Retinal pigment epithelial cell (primary cell): ENCODE measurements at regions not wholly inside any gene's neighbourhood (a gene's known extent, or its start where the extent isn't known, plus 50 kb on each side); places are given as distances from the start of the nearest gene placed in this dataset.

ENCODE experiments used
- DNase-seq: peaks from one replicate; pipeline ENCODE4 v3.0.0-alpha.2; 2010; ENCODE audit warnings: low read depth
- H3K4me3 ChIP-seq: 2 replicates; pipeline ENCODE4 v1.5.1; 2011; ENCODE audit warnings: mild to moderate bottlenecking, low read length, control low read depth, moderate library complexity
- TF ChIP-seq, protein P1 (sequence below): conservative IDR thresholded peaks from 2 replicates; pipeline ENCODE4 v1.5.1; 2011; ENCODE audit warnings: low read depth, low read length, control low read depth, inconsistent platforms

DNA sequence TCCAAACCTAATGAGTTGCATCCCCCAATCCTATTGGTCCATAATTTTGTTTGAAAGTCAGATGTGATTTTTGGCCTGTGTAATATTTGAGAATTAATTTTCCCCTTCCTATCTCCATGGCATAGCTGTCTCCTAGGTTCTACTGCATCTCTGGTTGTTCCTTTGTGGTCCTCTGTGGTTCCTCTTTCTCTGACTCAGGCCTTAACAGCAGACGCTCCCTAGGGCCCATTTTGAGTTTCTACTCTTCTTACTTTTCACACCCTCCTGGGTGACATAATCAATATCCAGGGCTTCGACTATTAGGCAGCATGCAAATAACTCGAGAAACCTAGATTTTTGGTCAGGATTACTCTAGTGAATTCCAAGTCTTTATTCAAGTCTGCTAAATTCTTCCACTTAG lies 160.7 kb downstream of the RFC3 start:
- no peak overlapping the region for H3K4me3 ChIP-seq
- DNase-seq = no peak
- TF ChIP-seq, protein P1, sequence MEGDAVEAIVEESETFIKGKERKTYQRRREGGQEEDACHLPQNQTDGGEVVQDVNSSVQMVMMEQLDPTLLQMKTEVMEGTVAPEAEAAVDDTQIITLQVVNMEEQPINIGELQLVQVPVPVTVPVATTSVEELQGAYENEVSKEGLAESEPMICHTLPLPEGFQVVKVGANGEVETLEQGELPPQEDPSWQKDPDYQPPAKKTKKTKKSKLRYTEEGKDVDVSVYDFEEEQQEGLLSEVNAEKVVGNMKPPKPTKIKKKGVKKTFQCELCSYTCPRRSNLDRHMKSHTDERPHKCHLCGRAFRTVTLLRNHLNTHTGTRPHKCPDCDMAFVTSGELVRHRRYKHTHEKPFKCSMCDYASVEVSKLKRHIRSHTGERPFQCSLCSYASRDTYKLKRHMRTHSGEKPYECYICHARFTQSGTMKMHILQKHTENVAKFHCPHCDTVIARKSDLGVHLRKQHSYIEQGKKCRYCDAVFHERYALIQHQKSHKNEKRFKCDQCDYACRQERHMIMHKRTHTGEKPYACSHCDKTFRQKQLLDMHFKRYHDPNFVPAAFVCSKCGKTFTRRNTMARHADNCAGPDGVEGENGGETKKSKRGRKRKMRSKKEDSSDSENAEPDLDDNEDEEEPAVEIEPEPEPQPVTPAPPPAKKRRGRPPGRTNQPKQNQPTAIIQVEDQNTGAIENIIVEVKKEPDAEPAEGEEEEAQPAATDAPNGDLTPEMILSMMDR = no peak

DNA sequence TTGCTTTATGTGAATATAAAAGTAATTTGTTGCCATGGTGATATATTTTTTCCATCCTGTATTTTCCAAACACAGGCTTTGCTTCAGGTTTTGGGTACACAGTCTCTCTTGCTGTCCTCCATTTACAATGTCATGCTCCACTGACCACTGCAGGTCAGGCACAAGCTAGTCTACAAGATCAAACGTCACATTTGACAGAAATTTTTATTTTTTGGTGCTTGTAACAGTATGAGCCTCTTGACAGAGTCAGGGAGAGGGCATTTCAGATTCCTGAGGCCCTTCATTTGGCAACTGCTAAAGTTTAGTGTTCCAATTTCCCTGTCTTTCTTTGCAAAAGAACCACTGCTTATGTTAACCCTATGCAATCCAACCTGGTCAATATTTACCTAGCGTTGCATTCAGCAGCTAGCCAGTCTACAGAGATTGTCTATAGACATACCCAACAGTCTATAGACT lies 175.0 kb downstream of the RFC3 start:
- no peak overlapping the region for H3K4me3 ChIP-seq
- TF ChIP-seq, protein P1 = no peak
- DNase-seq = no peak

GRCh38 chr13:33994198-33994597 lies 176.2 kb downstream of the RFC3 start:
- DNase-seq = no peak
- TF ChIP-seq, protein P1 = no peak
- H3K4me3 ChIP-seq = no peak overlapping the region

DNA sequence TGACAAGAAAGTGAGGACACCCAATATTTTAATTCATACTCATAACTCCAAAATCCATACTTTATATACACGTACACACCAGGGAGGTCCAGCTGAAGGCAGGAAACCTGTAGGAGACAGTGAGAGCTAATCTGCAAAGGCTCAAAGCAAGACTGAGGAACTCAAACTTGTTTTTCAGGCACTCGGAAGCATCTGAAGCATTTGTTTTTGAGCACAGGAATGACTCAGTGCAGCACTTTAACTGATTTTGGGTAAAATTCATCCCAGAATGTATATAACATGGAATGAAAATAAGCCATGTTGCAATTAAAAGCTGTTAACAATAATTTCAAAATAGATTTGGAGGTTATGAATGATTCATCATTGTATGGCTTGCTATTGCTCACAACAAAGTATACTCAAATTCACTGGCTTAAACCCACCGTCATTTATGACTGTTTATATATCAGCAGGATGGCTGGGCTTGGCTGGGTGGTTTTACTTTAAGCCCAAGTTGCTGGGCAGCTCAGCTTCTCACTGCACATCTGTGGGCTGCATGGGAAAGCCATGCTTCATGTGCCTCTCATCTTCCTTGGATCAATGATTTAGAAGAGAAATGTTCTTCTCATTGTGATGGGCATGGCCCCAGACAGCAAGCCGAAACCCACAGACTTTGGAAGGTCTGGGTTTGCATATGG lies 177.0 kb downstream of the RFC3 start:
- no peak for DNase-seq
- H3K4me3 ChIP-seq = no peak overlapping the region
- TF ChIP-seq, protein P1 = no peak

DNA sequence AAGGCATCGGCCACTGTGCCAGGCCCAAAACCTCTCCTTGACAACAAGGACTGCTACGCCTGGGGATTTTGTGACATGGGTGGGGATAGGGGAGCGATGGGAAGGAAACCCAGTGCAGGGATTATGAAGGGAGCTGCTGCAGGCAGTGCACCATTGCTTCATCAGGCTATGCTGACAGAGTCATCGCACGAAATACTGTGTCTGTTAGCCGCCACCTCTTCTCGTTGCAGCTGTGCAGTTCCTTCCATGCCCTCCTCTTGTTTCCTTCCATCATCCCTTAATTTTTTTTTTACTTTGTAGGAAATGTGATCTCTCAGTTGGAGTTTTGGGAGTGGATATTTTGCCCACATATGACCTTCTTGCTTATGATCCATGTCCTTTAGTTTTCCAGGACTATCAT lies 178.7 kb downstream of the RFC3 start:
- H3K4me3 ChIP-seq = no peak overlapping the region
- TF ChIP-seq, protein P1 = no peak
- no peak for DNase-seq

DNA sequence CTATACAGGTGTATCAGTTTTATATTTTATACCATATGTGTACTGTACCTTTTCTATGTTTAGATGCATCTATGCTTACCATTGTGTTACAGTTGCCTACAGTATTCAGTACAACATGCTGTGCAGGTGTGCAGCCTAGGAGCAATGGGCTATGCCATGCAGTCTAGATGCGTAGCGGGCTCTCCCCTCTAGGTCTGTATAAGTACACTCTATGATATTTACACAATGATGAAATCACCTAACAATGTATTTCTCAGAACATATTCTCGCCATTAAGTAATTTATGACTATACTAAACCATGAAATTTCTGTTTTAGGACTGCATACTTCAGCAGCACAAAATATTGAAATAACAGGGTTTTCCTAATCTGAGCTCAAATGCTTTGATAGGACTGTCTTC lies 179.6 kb downstream of the RFC3 start:
- H3K4me3 ChIP-seq = no peak overlapping the region
- TF ChIP-seq, protein P1 = no peak
- DNase-seq = no peak
